ENCODE measurements at regions not wholly inside any gene's neighbourhood (a gene's known extent, or its start where the extent isn't known, plus 50 kb on each side); places are given as distances from the start of the nearest gene placed in this dataset.
"Not testable (repeated sequence)": the region's sequence is repeated elsewhere in the genome, so short reads cannot be mapped to it uniquely, and the experiment has no call there.

- no peak for DNase-seq (ENCODE audit: low spot score)
Observed at GRCh38 chr6:168177103-168177891, 98.3 kb upstream of the FRMD1 start.

GRCh38 chr6:168171673-168172353 lies 92.8 kb upstream of the FRMD1 start:
- DNase-seq (ENCODE audit: low spot score), result no peak

- no peak for DNase-seq (ENCODE audit: low spot score)
Observed at GRCh38 chr6:168170841-168171601, 92.0 kb upstream of the FRMD1 start.

- no peak for DNase-seq (ENCODE audit: low spot score)
Observed at GRCh38 chr6:168169624-168170023, 90.6 kb upstream of the FRMD1 start.

- DNase-seq (ENCODE audit: low spot score), result not testable (repeated sequence)
Observed at GRCh38 chr6:168168936-168169335, 89.9 kb upstream of the FRMD1 start.

GRCh38 chr6:168168330-168168729 lies 89.3 kb upstream of the FRMD1 start:
- DNase-seq (ENCODE audit: low spot score), result not testable (repeated sequence)

- DNase-seq (ENCODE audit: low spot score), result no peak
Observed at GRCh38 chr6:168167431-168168315, 88.7 kb upstream of the FRMD1 start.

GRCh38 chr6:168166627-168167026 lies 87.6 kb upstream of the FRMD1 start:
- DNase-seq (ENCODE audit: low spot score), result no peak

- DNase-seq (ENCODE audit: low spot score), result no peak
Observed at GRCh38 chr6:168165891-168166290, 86.9 kb upstream of the FRMD1 start.

GRCh38 chr6:168165373-168165772 lies 86.4 kb upstream of the FRMD1 start:
- DNase-seq (ENCODE audit: low spot score), result no peak

GRCh38 chr6:168164462-168165061 lies 85.5 kb upstream of the FRMD1 start:
- DNase-seq (ENCODE audit: low spot score), result no peak

GRCh38 chr6:168163096-168163731 lies 84.2 kb upstream of the FRMD1 start:
- DNase-seq (ENCODE audit: low spot score), result peak; percentile 90

- DNase-seq (ENCODE audit: low spot score), result no peak
Observed at GRCh38 chr6:168162366-168162765, 83.4 kb upstream of the FRMD1 start.

GRCh38 chr6:168161371-168161750 lies 82.3 kb upstream of the FRMD1 start:
- DNase-seq (ENCODE audit: low spot score), result no peak

GRCh38 chr6:168160506-168161370 lies 81.7 kb upstream of the FRMD1 start:
- no peak for DNase-seq (ENCODE audit: low spot score)

- DNase-seq (ENCODE audit: low spot score), result no peak
Observed at GRCh38 chr6:168159506-168159905, 80.5 kb upstream of the FRMD1 start.

GRCh38 chr6:168158980-168159349 lies 80.0 kb upstream of the FRMD1 start:
- no peak for DNase-seq (ENCODE audit: low spot score)

- peak; percentile 65 for DNase-seq (ENCODE audit: low spot score)
Observed at GRCh38 chr6:168158213-168158979, 79.4 kb upstream of the FRMD1 start.

Data from umbilical cord (tissue), 1 donor.